Posterior cingulate gyrus (tissue), 11 donors: ENCODE measurements at regions not wholly inside any gene's neighbourhood (a gene's known extent, or its start where the extent isn't known, plus 50 kb on each side); places are given as distances from the start of the nearest gene placed in this dataset.
"Not testable (repeated sequence)": the region's sequence is repeated elsewhere in the genome, so short reads cannot be mapped to it uniquely, and the experiment has no call there.

ENCODE experiments used
- DNase-seq, 10 donors: peaks; one replicate each; pipeline versions ENCODE4 v3.0.0 to v3.0.0-alpha.2; 2020 to 2021; ENCODE audit warnings: mixed read lengths in 3 of 10
- intact Hi-C: fragments of 100-400 bp; cut with DNase I; formaldehyde crosslinking; loops from one replicate; pipeline ENCODE4 v1.15.1; 2023

- DNase-seq: no peak
- intact Hi-C loops: no loop called here
These were observed 56.2 kb downstream of the PABPC4L start for GRCh38 chr4:134145369-134145768.

DNA sequence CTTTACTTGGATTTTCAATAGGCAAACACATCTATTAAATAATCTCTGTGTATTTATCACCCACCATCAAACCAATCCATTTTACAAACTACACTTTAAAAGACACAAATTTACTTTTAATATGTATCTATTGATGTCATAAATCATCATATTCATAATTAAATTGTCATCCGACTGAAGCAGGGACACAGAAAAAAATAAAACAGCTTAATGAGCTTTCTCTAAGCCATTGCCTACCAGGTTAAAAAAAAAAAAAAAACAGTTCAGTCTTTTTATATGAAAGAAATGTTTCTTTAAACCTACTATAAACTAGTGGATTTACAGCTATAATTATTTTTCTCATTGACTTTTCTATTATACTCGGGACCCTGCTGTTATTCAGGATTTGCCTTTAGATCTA is 57.3 kb downstream of the PABPC4L start:
- intact Hi-C loops: no loop called here
- no peak for DNase-seq

- intact Hi-C loops: no loop called here
These were observed 59.9 kb downstream of the PABPC4L start for GRCh38 chr4:134141728-134142127.

DNA sequence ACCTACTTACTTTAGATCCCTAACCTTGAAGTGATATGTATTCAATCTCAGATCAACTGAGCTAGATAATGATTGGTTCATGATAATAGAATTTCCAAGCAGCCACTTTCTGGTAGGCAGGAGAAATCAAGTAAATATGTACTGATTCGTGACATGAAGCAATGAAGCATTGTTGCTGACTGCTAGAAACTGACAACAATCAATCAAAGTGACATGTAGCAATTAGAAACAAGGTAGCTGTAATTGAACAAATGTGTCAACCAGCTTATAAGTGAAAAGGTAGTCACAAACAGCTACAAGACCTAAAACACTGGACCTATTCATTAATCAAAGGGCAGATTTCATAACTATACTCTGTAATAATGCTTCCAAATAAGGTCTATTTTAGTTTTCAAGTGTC is 62.4 kb downstream of the PABPC4L start:
- intact Hi-C loops: no loop called here
- DNase-seq: no peak

More at GRCh38 chr4:134141728-134142127, 59.9 kb downstream of the PABPC4L start:
- no peak for DNase-seq

- intact Hi-C loops: no loop called here
- DNase-seq: no peak
These were observed 69.4 kb downstream of the PABPC4L start for GRCh38 chr4:134132086-134132783.

DNA sequence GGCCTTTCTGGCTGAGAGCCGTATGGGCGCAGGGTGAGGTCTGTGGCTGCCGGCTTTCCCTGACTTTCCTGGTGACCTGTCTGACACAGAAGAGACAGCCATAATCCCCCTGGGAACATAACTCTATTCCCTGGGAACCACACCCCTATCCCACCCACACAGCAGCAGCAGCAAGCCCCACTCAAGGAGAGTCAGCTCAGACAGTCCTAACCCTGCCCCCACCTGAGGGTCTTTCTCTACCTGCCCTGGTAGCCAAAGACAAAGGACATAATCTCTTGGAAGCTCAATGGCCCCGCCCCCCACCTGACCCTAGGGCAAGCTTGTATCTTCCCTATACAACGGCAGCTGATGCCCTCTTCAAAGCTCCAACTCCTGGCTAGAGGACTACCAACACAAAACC is 74.6 kb downstream of the PABPC4L start:
- peak in 2 of 10 donors; percentile 22 to 32 for DNase-seq
- intact Hi-C loops: no loop called here

GRCh38 chr4:134126000-134126560 is 75.5 kb downstream of the PABPC4L start:
- DNase-seq: no peak
- intact Hi-C loops: no loop called here

DNA sequence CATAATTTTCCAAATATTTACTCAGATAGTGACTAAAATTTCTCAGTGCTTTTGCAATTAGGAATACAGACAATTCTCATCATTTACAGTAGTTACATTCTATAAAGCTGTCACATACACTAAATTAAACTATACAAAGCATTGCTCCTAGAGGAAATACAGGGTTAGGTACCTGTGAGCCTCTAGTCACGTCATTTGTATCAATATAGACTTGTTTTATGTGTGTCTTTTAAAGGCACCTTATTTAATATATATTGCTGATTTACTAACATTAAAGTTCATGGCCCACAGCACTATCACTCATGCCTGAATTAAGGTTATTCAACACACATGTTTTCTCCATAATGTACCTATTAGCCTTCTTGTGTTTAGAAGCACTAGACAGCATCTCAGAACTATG is 78.7 kb downstream of the PABPC4L start:
- DNase-seq: no peak
- intact Hi-C loops: no loop called here

GRCh38 chr4:134117392-134118183 is 84.0 kb downstream of the PABPC4L start:
- intact Hi-C loops: no loop called here
- DNase-seq: no peak

DNA sequence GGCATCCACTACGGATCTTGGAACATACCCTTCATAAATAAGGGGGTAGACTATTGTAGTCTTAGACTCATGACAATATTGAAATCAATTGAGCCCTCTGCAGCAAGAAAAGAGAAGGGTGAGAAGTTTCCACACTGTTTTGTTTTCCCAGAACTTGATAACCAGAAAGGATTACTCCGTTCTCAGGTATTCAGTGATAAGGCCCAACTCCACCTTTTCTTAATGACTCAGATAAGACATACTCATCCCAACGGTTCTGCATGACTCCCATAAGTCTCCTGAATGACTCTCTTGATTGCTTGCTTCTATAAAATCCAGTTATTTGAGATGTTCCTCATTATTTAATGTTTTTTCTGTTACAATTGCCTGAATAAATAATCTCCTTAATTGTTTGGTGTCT is 111.7 kb downstream of the PABPC4L start:
- intact Hi-C loops: no loop called here
- no peak for DNase-seq

- intact Hi-C loops: no loop called here
- DNase-seq: no peak
These were observed 116.1 kb downstream of the PABPC4L start for GRCh38 chr4:134085496-134085895.

GRCh38 chr4:134079085-134079484 is 122.5 kb downstream of the PABPC4L start:
- intact Hi-C loops: not testable (repeated sequence)
- peak in 2 of 10 donors; percentile 55 to 58 for DNase-seq

DNA sequence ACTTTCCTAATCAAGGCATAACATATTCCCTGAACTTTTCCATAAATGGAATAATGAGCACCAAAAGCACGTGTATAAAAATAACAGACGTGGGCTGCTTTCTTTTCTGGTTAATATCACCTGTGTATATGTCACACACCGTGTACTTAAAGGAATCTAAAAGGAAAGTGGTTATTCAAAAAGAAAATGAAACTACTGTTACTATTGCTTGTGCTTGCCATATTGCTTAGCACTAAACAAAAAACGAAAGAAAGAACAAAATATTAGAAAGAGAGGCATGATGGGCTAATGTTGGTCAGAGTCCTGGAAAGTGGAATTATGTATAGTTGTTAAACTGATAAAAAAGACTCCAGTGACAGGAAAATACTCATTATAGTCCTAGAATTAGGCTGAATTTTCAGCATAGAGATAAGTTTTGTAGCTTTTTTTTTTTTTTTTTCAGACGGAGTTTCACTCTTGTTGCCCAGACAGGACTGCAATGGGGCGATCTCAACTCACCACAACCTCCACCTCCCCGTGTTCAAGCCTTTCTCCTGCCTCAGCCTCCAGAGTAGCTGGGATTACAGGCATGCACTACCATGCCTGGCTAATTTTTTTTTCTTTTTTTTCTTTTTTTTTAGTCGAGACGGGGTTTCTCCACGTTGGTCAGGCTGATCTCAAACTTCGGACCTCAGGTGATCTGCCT is 123.2 kb downstream of the PABPC4L start:
- intact Hi-C loops: no loop called here
- DNase-seq: no peak

GRCh38 chr4:134073711-134074110 is 127.9 kb downstream of the PABPC4L start:
- no peak for DNase-seq
- intact Hi-C loops: no loop called here

GRCh38 chr4:134072137-134072536 is 129.5 kb downstream of the PABPC4L start:
- DNase-seq: no peak
- intact Hi-C loops: no loop called here

GRCh38 chr4:134070174-134070573 is 131.4 kb downstream of the PABPC4L start:
- intact Hi-C loops: no loop called here

DNA sequence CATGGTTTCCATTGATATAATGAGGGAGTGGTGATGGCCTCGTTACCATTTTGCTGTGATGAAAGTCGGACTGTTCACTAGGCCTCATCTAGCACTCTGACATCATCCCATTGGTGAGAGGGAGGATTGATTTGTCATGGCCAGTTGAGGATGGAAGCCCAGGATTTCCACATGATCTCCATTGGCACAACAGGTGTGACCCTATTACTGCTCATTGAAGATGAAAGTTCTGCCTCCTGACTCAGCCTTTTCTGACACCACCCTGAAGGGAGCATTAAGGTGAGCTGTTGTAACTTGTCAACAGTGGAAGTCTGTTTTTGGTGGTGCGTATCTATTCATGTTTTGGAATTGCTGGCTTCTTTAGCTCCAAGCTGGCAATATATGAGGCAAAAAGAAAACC is 144.2 kb downstream of the PABPC4L start:
- intact Hi-C loops: no loop called here
- no peak for DNase-seq

More at GRCh38 chr4:134070174-134070573, 131.4 kb downstream of the PABPC4L start:
- DNase-seq: peak in 1 of 10 donors; percentile 44

DNA sequence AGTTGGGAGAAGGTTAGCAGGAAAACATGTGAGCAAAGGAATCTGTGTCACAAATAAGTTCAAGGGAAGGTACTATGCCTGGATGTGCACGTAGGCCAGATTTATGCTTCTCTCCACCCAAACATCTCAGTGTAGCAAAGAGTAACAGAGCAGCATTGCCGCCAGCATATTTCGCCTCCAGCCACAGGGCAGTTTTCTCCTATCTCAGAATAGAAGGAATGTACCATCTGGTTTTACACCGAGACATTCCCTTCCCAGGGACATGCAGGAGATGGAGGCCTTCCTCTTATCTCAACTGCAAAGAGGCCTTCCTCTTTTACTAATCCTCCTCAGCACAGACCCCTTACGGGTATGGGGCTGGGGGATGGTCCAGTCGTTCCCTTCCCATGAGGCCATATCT is 155.4 kb downstream of the PABPC4L start:
- DNase-seq, intact Hi-C loops: not testable (repeated sequence)

- intact Hi-C loops: no loop called here
- no peak for DNase-seq
These were observed 156.2 kb downstream of the PABPC4L start for GRCh38 chr4:134045411-134045810.

- intact Hi-C loops: no loop called here
- DNase-seq: no peak
These were observed 158.3 kb downstream of the PABPC4L start for GRCh38 chr4:134043266-134043665.

GRCh38 chr4:134028421-134028820 is 173.2 kb downstream of the PABPC4L start:
- DNase-seq: no peak
- intact Hi-C loops: no loop called here
